ENCODE measurements at regions not wholly inside any gene's neighbourhood (a gene's known extent, or its start where the extent isn't known, plus 50 kb on each side); places are given as distances from the start of the nearest gene placed in this dataset.

GRCh38 chr6:169070506-169071176, 183.0 kb downstream of the THBS2 start:
- Histone ChIP-seq H3K27ac (no peak overlapping the region), H3K4me1 (ENCODE audit: control insufficient read depth in 1 of 2, insufficient read depth in 1 of 2, low read depth in 1 of 2, low read length in 1 of 2) (no peaks in the 10 kb centered on the region), H3K27me3 (no peaks in the 10 kb centered on the region), H3K36me3 (no peaks in the 10 kb centered on the region), H3K4me3 (ENCODE audit: low read depth in 1 of 2, low read length in 1 of 2) (no peak overlapping the region), H3K9me3 (no peaks in the 10 kb centered on the region)
- no peak for TF ChIP-seq CTCF (IDR thresholded peaks at IDR 0.05)

GRCh38 chr6:169069356-169069755, 184.3 kb downstream of the THBS2 start:
- Histone ChIP-seq H3K27ac (no peak overlapping the region), H3K4me3 (ENCODE audit: low read depth in 1 of 2, low read length in 1 of 2) (no peak overlapping the region), H3K27me3 (no peaks in the 10 kb centered on the region), H3K4me1 (ENCODE audit: control insufficient read depth in 1 of 2, insufficient read depth in 1 of 2, low read depth in 1 of 2, low read length in 1 of 2) (no peaks in the 10 kb centered on the region), H3K9me3 (no peaks in the 10 kb centered on the region), H3K36me3 (no peaks in the 10 kb centered on the region)
- no peak for TF ChIP-seq CTCF (IDR thresholded peaks at IDR 0.05)

- H3K27ac ChIP-seq, result no peak overlapping the region
- no peak for TF ChIP-seq CTCF (IDR thresholded peaks at IDR 0.05)
- H3K4me1 ChIP-seq (ENCODE audit: control insufficient read depth in 1 of 2, insufficient read depth in 1 of 2, low read depth in 1 of 2, low read length in 1 of 2), result no peaks in the 10 kb centered on the region
- H3K36me3 ChIP-seq, result no peaks in the 10 kb centered on the region
- H3K27me3 ChIP-seq, result no peaks in the 10 kb centered on the region
- no peak overlapping the region for H3K4me3 ChIP-seq (ENCODE audit: low read depth in 1 of 2, low read length in 1 of 2)
- no peaks in the 10 kb centered on the region for H3K9me3 ChIP-seq
These were observed 189.5 kb downstream of the THBS2 start for GRCh38 chr6:169064194-169064593.

- Histone ChIP-seq H3K4me1 (ENCODE audit: control insufficient read depth in 1 of 2, insufficient read depth in 1 of 2, low read depth in 1 of 2, low read length in 1 of 2) (no peaks in the 10 kb centered on the region), H3K27me3 (no peaks in the 10 kb centered on the region)
- no peak for TF ChIP-seq CTCF (IDR thresholded peaks at IDR 0.05)
These were observed 191.4 kb downstream of the THBS2 start for GRCh38 chr6:169062272-169062671.

GRCh38 chr6:169058634-169059033, 195.0 kb downstream of the THBS2 start:
- TF ChIP-seq CTCF (IDR thresholded peaks at IDR 0.05), result no peak
- Histone ChIP-seq H3K9me3 (no peaks in the 10 kb centered on the region), H3K4me3 (ENCODE audit: low read depth in 1 of 2, low read length in 1 of 2) (no peak overlapping the region), H3K27me3 (no peaks in the 10 kb centered on the region), H3K36me3 (no peaks in the 10 kb centered on the region), H3K27ac (no peak overlapping the region), H3K4me1 (ENCODE audit: control insufficient read depth in 1 of 2, insufficient read depth in 1 of 2, low read depth in 1 of 2, low read length in 1 of 2) (no peaks in the 10 kb centered on the region)

More at GRCh38 chr6:169062272-169062671, 191.4 kb downstream of the THBS2 start:
- Histone ChIP-seq H3K36me3 (no peaks in the 10 kb centered on the region), H3K27ac (no peak overlapping the region), H3K9me3 (no peaks in the 10 kb centered on the region), H3K4me3 (ENCODE audit: low read depth in 1 of 2, low read length in 1 of 2) (no peak overlapping the region)

Measured in neutrophil (primary cell).